ENCODE measurements at regions not wholly inside any gene's neighbourhood (a gene's known extent, or its start where the extent isn't known, plus 50 kb on each side); places are given as distances from the start of the nearest gene placed in this dataset.

- no peak for TF ChIP-seq CTCF (IDR thresholded peaks at IDR 0.05; ENCODE audit: borderline replicate concordance)
- H3K36me3 ChIP-seq: no peaks in the 10 kb centered on the region
- H3K27ac ChIP-seq (replicated peaks): no peak overlapping the region
- no peak overlapping the region for H3K4me3 ChIP-seq
- H3K4me1 ChIP-seq: no peaks in the 10 kb centered on the region
- H3K27me3 ChIP-seq (ENCODE audit: low read depth): no peaks in the 10 kb centered on the region
- H3K9me3 ChIP-seq (replicated peaks): no peaks in the 10 kb centered on the region
- intact Hi-C loops (cut with micrococcal nuclease): no loop called here
- DNase-seq: no peak
Observed at GRCh38 chr6:94065707-94066337, 646.5 kb upstream of the EPHA7 start.

GRCh38 chr6:94052749-94053148 is 633.4 kb upstream of the EPHA7 start:
- TF ChIP-seq CTCF (IDR thresholded peaks at IDR 0.05; ENCODE audit: borderline replicate concordance): no peak
- Histone ChIP-seq H3K27me3 (ENCODE audit: low read depth) (no peaks in the 10 kb centered on the region), H3K4me1 (no peaks in the 10 kb centered on the region), H3K9me3 (replicated peaks) (no peaks in the 10 kb centered on the region), H3K4me3 (no peak overlapping the region), H3K27ac (replicated peaks) (no peak overlapping the region), H3K36me3 (no peaks in the 10 kb centered on the region)
- intact Hi-C loops (cut with micrococcal nuclease): no loop called here
- DNase-seq: no peak

- H3K9me3 ChIP-seq (replicated peaks): no peaks in the 10 kb centered on the region
- TF ChIP-seq CTCF (IDR thresholded peaks at IDR 0.05; ENCODE audit: borderline replicate concordance): no peak
- no peaks in the 10 kb centered on the region for H3K4me1 ChIP-seq
- H3K27ac ChIP-seq (replicated peaks): no peak overlapping the region
- H3K4me3 ChIP-seq: no peak overlapping the region
- no peaks in the 10 kb centered on the region for H3K36me3 ChIP-seq
- intact Hi-C loops (cut with micrococcal nuclease): no loop called here
- no peaks in the 10 kb centered on the region for H3K27me3 ChIP-seq (ENCODE audit: low read depth)
- no peak for DNase-seq
Observed at GRCh38 chr6:94050515-94050914, 631.2 kb upstream of the EPHA7 start.

- intact Hi-C loops (cut with micrococcal nuclease): no loop called here
- no peak overlapping the region for H3K27ac ChIP-seq (replicated peaks)
- no peaks in the 10 kb centered on the region for H3K9me3 ChIP-seq (replicated peaks)
- no peaks in the 10 kb centered on the region for H3K4me1 ChIP-seq
- H3K36me3 ChIP-seq: no peaks in the 10 kb centered on the region
- H3K4me3 ChIP-seq: no peak overlapping the region
- H3K27me3 ChIP-seq (ENCODE audit: low read depth): no peaks in the 10 kb centered on the region
- no peak for TF ChIP-seq CTCF (IDR thresholded peaks at IDR 0.05; ENCODE audit: borderline replicate concordance)
- no peak for DNase-seq
Observed at GRCh38 chr6:94049001-94049400, 629.6 kb upstream of the EPHA7 start.

- no peak for DNase-seq
- H3K27ac ChIP-seq (replicated peaks): no peak overlapping the region
- intact Hi-C loops (cut with micrococcal nuclease): no loop called here
- TF ChIP-seq CTCF (IDR thresholded peaks at IDR 0.05; ENCODE audit: borderline replicate concordance): no peak
- no peaks in the 10 kb centered on the region for H3K36me3 ChIP-seq
- no peaks in the 10 kb centered on the region for H3K27me3 ChIP-seq (ENCODE audit: low read depth)
- H3K4me3 ChIP-seq: no peak overlapping the region
- H3K4me1 ChIP-seq: no peaks in the 10 kb centered on the region
- H3K9me3 ChIP-seq (replicated peaks): no peaks in the 10 kb centered on the region
Observed at GRCh38 chr6:94045099-94045829, 625.9 kb upstream of the EPHA7 start.

Data from left ventricle myocardium inferior (tissue), 1 donor.